Adrenal gland (tissue), 5 donors: ENCODE measurements at regions not wholly inside any gene's neighbourhood (a gene's known extent, or its start where the extent isn't known, plus 50 kb on each side); places are given as distances from the start of the nearest gene placed in this dataset.

Experiments
- CTCF ChIP-seq, 6 experiments: fragments of 450-650 bp in 4 of 6; fragments of 200-600 bp in 2 of 6; sonication (generic) in 1 of 6; IDR thresholded peaks; 1 replicate in 5 of 6; 2 replicates in 1 of 6; pipeline versions ENCODE4 v1.5.1 to v1.8.0; 2016 to 2021; ENCODE audit warnings: antibody characterized with exemption in 6 of 6, mild to moderate bottlenecking in 2 of 6, moderate library complexity in 1 of 6
- POLR2A ChIP-seq, 2 donors: fragments of 450-650 bp; IDR thresholded peaks; one replicate each; pipeline ENCODE4 v1.6.1; 2017; ENCODE audit warnings: antibody characterized with exemption in 2 of 2, mild to moderate bottlenecking in 2 of 2, moderate library complexity in 1 of 2
- donor health status: DM: no; HTN: no; CAD: no.

GRCh38 chr13:67645874-67646467 is 415.8 kb upstream of the PCDH9 start:
- TF ChIP-seq CTCF (IDR thresholded peaks at IDR 0.05) (no peak), POLR2A (IDR thresholded peaks at IDR 0.05) (no peak)
